ENCODE measurements at regions not wholly inside any gene's neighbourhood (a gene's known extent, or its start where the extent isn't known, plus 50 kb on each side); places are given as distances from the start of the nearest gene placed in this dataset.

DNA sequence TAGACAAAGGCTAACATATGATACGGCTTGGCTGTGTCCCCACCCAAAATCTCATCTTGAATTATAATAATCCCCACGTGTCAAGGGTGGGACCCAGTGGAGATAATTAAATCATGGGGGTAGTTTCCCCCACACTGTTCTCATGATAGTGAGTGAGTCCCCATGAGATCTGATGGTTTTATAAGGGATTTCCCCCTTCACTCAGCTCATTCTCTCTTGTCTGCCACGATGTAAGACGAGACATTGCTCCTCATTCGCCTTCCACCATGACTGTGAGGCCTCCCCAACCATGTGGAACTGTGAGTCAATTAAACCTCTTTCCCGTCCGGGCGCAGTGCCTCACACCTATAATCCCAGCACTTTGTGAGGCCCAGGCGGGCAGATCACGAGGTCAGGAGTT is 143.5 kb downstream of the RXFP2 start:
- H3K56ac ChIP-seq (ENCODE audit: insufficient read length, low read depth, low read length) = no peak overlapping the region
- no peak for DNase-seq
- H3K4me1 Mint-ChIP-seq = peaks cover 6 to 10% of the 10 kb centered on the region in 2 experiments
- H3K36me3 Mint-ChIP-seq (ENCODE audit: insufficient read depth in 1 of 3, low read depth in 3 of 3) = no peaks in the 10 kb centered on the region
- no peak overlapping the region for H3K4ac ChIP-seq (ENCODE audit: low read depth, low read length)
- no peak overlapping the region for H4K5ac ChIP-seq (ENCODE audit: insufficient read length, low read depth, low read length)
- WGBS (ENCODE audit: extremely low coverage, insufficient read length, low lambda C conversion rate) = no CpG with 5 or more reads among the region's 10 CpGs
- no peaks in the 10 kb centered on the region for H3K79me1 ChIP-seq (ENCODE audit: insufficient read depth, low read depth, low read length, poor library complexity, severe bottlenecking)
- H3K27me3 ChIP-seq (ENCODE audit: insufficient read depth, low read length) = no peaks in the 10 kb centered on the region
- no peak overlapping the region for H2BK5ac ChIP-seq (ENCODE audit: insufficient read length, low read length)
- no peak overlapping the region for H3K27ac ChIP-seq (ENCODE audit: insufficient read length, low read depth, low read length)
- no peak overlapping the region for H4K91ac ChIP-seq (ENCODE audit: insufficient read length, low read depth, low read length)
- no peaks in the 10 kb centered on the region for H3K9me3 Mint-ChIP-seq
- H2BK12ac ChIP-seq (ENCODE audit: insufficient read length, low read depth, low read length) = no peak overlapping the region
- no peak overlapping the region for H3K14ac ChIP-seq (ENCODE audit: insufficient read depth, low read length)
- no peaks in the 10 kb centered on the region for H4K20me1 ChIP-seq (ENCODE audit: control insufficient read depth, insufficient read depth, insufficient read length)
- no peak overlapping the region for H4K8ac ChIP-seq (replicated peaks; ENCODE audit: insufficient read length, low read depth, low read length)
- TF ChIP-seq, protein P1, sequence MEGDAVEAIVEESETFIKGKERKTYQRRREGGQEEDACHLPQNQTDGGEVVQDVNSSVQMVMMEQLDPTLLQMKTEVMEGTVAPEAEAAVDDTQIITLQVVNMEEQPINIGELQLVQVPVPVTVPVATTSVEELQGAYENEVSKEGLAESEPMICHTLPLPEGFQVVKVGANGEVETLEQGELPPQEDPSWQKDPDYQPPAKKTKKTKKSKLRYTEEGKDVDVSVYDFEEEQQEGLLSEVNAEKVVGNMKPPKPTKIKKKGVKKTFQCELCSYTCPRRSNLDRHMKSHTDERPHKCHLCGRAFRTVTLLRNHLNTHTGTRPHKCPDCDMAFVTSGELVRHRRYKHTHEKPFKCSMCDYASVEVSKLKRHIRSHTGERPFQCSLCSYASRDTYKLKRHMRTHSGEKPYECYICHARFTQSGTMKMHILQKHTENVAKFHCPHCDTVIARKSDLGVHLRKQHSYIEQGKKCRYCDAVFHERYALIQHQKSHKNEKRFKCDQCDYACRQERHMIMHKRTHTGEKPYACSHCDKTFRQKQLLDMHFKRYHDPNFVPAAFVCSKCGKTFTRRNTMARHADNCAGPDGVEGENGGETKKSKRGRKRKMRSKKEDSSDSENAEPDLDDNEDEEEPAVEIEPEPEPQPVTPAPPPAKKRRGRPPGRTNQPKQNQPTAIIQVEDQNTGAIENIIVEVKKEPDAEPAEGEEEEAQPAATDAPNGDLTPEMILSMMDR (conservative IDR thresholded peaks at IDR 0.05) = no peak
- H3K27ac Mint-ChIP-seq = no peak overlapping the region; a peak in 1 of 7 replicates
- no peak overlapping the region for H2BK120ac ChIP-seq (ENCODE audit: low read depth, low read length, poor library complexity, severe bottlenecking)
- H3K23me2 ChIP-seq (ENCODE audit: insufficient read length, low read depth, low read length, poor library complexity, severe bottlenecking) = no peaks in the 10 kb centered on the region
- no peak overlapping the region for H3K18ac ChIP-seq (ENCODE audit: insufficient read length, low read depth, low read length)
- H3K23ac ChIP-seq (ENCODE audit: insufficient read length, low read depth, low read length) = no peak overlapping the region
- H3K4me2 ChIP-seq (ENCODE audit: insufficient read depth, insufficient read length, low read length) = no peak overlapping the region
- no peaks in the 10 kb centered on the region for H3K9me3 ChIP-seq (ENCODE audit: control insufficient read depth, low read depth, low read length)
- no peak overlapping the region for H2BK20ac ChIP-seq (ENCODE audit: low read depth, low read length, poor library complexity, severe bottlenecking)
- no peaks in the 10 kb centered on the region for H3K4me1 ChIP-seq (ENCODE audit: insufficient read depth, low read length)
- no peaks in the 10 kb centered on the region for H3K79me2 ChIP-seq (ENCODE audit: insufficient read depth, low read length)
- H3K4me3 Mint-ChIP-seq = no peak overlapping the region
- no peak overlapping the region for H3K9ac ChIP-seq (ENCODE audit: extremely low read depth, insufficient read length, low read length)
- no peaks in the 10 kb centered on the region for H3K27me3 Mint-ChIP-seq (ENCODE audit: low read depth)
- no peak overlapping the region for H2BK15ac ChIP-seq (ENCODE audit: low read depth, low read length)
- no peak overlapping the region for H2AK5ac ChIP-seq (ENCODE audit: insufficient read length, low read length)
- no peak overlapping the region for H2AFZ ChIP-seq (ENCODE audit: low read length)
- H3T11ph ChIP-seq (ENCODE audit: low read length) = no peak overlapping the region
